Gastrocnemius medialis (tissue), 4 donors: ENCODE measurements at regions not wholly inside any gene's neighbourhood (a gene's known extent, or its start where the extent isn't known, plus 50 kb on each side); places are given as distances from the start of the nearest gene placed in this dataset.

ENCODE experiments used
- POLR2A ChIP-seq, 2 donors: fragments of 450-650 bp; IDR thresholded peaks; one replicate each; pipeline ENCODE4 v1.6.1; 2017; ENCODE audit warnings: antibody characterized with exemption in 2 of 2, mild to moderate bottlenecking in 2 of 2, moderate library complexity in 2 of 2
- TF ChIP-seq, protein P1 (sequence below), 5 experiments: fragments of 450-650 bp in 3 of 5; fragments of 200-600 bp in 2 of 5; sonication (generic) in 2 of 5; IDR thresholded peaks in 4 of 5; conservative IDR thresholded peaks in 1 of 5; 1 replicate in 4 of 5; 2 replicates in 1 of 5; pipeline ENCODE4 v1.5.1; 2016 to 2019; ENCODE audit warnings: antibody characterized with exemption in 5 of 5, mild to moderate bottlenecking in 3 of 5, moderate library complexity in 3 of 5

GRCh38 chr4:67054896-67055295 lies 490.4 kb downstream of the CENPC start:
- TF ChIP-seq, protein P1, sequence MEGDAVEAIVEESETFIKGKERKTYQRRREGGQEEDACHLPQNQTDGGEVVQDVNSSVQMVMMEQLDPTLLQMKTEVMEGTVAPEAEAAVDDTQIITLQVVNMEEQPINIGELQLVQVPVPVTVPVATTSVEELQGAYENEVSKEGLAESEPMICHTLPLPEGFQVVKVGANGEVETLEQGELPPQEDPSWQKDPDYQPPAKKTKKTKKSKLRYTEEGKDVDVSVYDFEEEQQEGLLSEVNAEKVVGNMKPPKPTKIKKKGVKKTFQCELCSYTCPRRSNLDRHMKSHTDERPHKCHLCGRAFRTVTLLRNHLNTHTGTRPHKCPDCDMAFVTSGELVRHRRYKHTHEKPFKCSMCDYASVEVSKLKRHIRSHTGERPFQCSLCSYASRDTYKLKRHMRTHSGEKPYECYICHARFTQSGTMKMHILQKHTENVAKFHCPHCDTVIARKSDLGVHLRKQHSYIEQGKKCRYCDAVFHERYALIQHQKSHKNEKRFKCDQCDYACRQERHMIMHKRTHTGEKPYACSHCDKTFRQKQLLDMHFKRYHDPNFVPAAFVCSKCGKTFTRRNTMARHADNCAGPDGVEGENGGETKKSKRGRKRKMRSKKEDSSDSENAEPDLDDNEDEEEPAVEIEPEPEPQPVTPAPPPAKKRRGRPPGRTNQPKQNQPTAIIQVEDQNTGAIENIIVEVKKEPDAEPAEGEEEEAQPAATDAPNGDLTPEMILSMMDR (IDR thresholded peaks at IDR 0.05 in 4 of 5, conservative IDR thresholded peaks at IDR 0.05 in 1 of 5): no peak
- no peak for TF ChIP-seq POLR2A (IDR thresholded peaks at IDR 0.05)
